ENCODE measurements at regions not wholly inside any gene's neighbourhood (a gene's known extent, or its start where the extent isn't known, plus 50 kb on each side); places are given as distances from the start of the nearest gene placed in this dataset.

- WGBS, 2 experiments (ENCODE audit: insufficient coverage in 1 of 2, insufficient read length in 1 of 2) = 78 to 86% methylated on average over 1 to 3 of the region's 3 CpGs
Measured at GRCh38 chr1:55624766-55625165, 409.6 kb upstream of the USP24 start.

GRCh38 chr1:55623311-55623710, 408.1 kb upstream of the USP24 start:
- no peaks in the 10 kb centered on the region for H3K4me1 ChIP-seq (ENCODE audit: control insufficient read depth, insufficient read depth, low read length)
- H3K27me3 ChIP-seq (ENCODE audit: control insufficient read depth, insufficient read depth, low read length, poor library complexity, severe bottlenecking) = no peaks in the 10 kb centered on the region
- 92 to 93% methylated on average over 2 to 4 of the region's 4 CpGs for WGBS, 2 experiments (ENCODE audit: insufficient coverage in 1 of 2, insufficient read length in 1 of 2)
- no peak for DNase-seq
- peaks cover 4% of the 10 kb centered on the region for H3K36me3 ChIP-seq (ENCODE audit: control insufficient read depth, insufficient read depth, low read length)
- Mint-ChIP-seq H3K4me1 (peaks cover 5% of the 10 kb centered on the region), H3K27me3 (ENCODE audit: insufficient read depth) (peaks cover 8% of the 10 kb centered on the region), H3K27ac (peak overlapping the region; percentile 68), H3K36me3 (ENCODE audit: low read depth) (no peaks in the 10 kb centered on the region), H3K9me3 (peaks cover 40% of the 10 kb centered on the region), H3K4me3 (no peak overlapping the region)
- TF ChIP-seq CTCF (conservative IDR thresholded peaks at IDR 0.05) = no peak
- H3K27ac ChIP-seq (ENCODE audit: low read depth, low read length) = no peak overlapping the region
- peaks cover 68% of the 10 kb centered on the region for H3K9me3 ChIP-seq (ENCODE audit: control insufficient read depth, low read length)
- no peak overlapping the region for H3K9ac ChIP-seq (ENCODE audit: extremely low read depth, low read length, poor library complexity, severe bottlenecking)
- peak overlapping the region; percentile 71 for H3K4me3 ChIP-seq (ENCODE audit: low read length)

More at GRCh38 chr1:55624766-55625165, 409.6 kb upstream of the USP24 start:
- Histone ChIP-seq H3K4me1 (ENCODE audit: control insufficient read depth, insufficient read depth, low read length) (no peaks in the 10 kb centered on the region), H3K36me3 (ENCODE audit: control insufficient read depth, insufficient read depth, low read length) (peaks cover 4% of the 10 kb centered on the region), H3K4me3 (ENCODE audit: low read length) (no peak overlapping the region), H3K27me3 (ENCODE audit: control insufficient read depth, insufficient read depth, low read length, poor library complexity, severe bottlenecking) (no peaks in the 10 kb centered on the region), H3K9me3 (ENCODE audit: control insufficient read depth, low read length) (peaks cover 58% of the 10 kb centered on the region), H3K27ac (ENCODE audit: low read depth, low read length) (no peak overlapping the region), H3K9ac (ENCODE audit: extremely low read depth, low read length, poor library complexity, severe bottlenecking) (no peak overlapping the region)
- Mint-ChIP-seq H3K9me3 (peaks cover 36% of the 10 kb centered on the region), H3K27ac (no peak overlapping the region), H3K4me1 (peaks cover 5% of the 10 kb centered on the region), H3K4me3 (no peak overlapping the region), H3K27me3 (ENCODE audit: insufficient read depth) (peaks cover 6% of the 10 kb centered on the region), H3K36me3 (ENCODE audit: low read depth) (no peaks in the 10 kb centered on the region)
- TF ChIP-seq CTCF (conservative IDR thresholded peaks at IDR 0.05) = no peak
- no peak for DNase-seq

GRCh38 chr1:55622074-55622473, 406.9 kb upstream of the USP24 start:
- Histone ChIP-seq H3K4me1 (ENCODE audit: control insufficient read depth, insufficient read depth, low read length) (peaks cover 7% of the 10 kb centered on the region), H3K27ac (ENCODE audit: low read depth, low read length) (no peak overlapping the region), H3K9ac (ENCODE audit: extremely low read depth, low read length, poor library complexity, severe bottlenecking) (no peak overlapping the region), H3K36me3 (ENCODE audit: control insufficient read depth, insufficient read depth, low read length) (peaks cover 4% of the 10 kb centered on the region), H3K9me3 (ENCODE audit: control insufficient read depth, low read length) (peaks cover 68% of the 10 kb centered on the region), H3K4me3 (ENCODE audit: low read length) (peak overlapping the region; percentile 71), H3K27me3 (ENCODE audit: control insufficient read depth, insufficient read depth, low read length, poor library complexity, severe bottlenecking) (no peaks in the 10 kb centered on the region)
- no peak for TF ChIP-seq CTCF (conservative IDR thresholded peaks at IDR 0.05)
- H3K27ac Mint-ChIP-seq = no peak overlapping the region
- no peak for DNase-seq
- H3K4me1 Mint-ChIP-seq = peaks cover 5% of the 10 kb centered on the region
- 94% methylated on average over 1 of the region's 1 CpG; no CpG with 5 or more reads in 1 of the 2 experiments for WGBS, 2 experiments (ENCODE audit: insufficient coverage in 1 of 2, insufficient read length in 1 of 2)
- H3K4me3 Mint-ChIP-seq = no peak overlapping the region
- peaks cover 40% of the 10 kb centered on the region for H3K9me3 Mint-ChIP-seq
- no peaks in the 10 kb centered on the region for H3K36me3 Mint-ChIP-seq (ENCODE audit: low read depth)
- H3K27me3 Mint-ChIP-seq (ENCODE audit: insufficient read depth) = peaks cover 6% of the 10 kb centered on the region

All from endodermal cell (in vitro differentiated cells).